ENCODE measurements at regions not wholly inside any gene's neighbourhood (a gene's known extent, or its start where the extent isn't known, plus 50 kb on each side); places are given as distances from the start of the nearest gene placed in this dataset.
A peak's percentile ranks its signal among the peaks of the same experiment; 100 is the strongest.

DNA sequence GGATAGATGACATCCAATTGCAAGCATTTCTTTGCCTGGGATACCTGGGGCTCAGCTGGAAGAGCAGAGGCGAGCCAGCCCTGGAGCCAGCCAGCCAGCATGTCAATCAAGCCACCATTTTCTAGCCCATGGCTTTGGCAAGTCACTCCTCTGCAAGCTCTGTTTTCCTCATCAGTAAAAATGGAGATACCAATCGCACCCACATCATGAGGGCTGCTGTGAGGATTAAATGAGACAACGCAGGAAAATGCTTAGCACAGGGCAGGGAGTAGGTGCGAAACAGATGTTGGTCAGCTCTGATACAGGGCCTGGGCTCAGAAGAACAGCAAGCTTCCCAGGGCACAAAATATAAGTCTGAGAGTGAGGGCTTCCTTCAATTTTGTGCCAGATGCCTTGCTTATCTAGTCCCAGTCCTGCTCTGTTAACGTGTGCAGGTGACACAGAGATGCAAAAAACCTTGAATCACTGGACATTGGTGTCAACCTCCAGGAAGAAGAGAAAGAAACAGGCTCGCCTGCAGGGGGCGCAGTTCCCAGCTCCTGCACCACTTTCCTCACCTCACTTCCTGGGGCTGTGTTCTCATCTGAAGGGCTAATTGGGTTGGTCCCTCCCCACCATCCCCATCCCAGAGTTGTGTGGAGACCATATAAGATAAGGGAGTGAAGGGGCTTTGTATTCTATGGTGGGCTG, 72.8 kb upstream of the CACUL1 start:
- TF ChIP-seq CTCF (optimal IDR thresholded peaks at IDR 0.05 in 1 of 3, IDR thresholded peaks at IDR 0.05 in 1 of 3, conservative IDR thresholded peaks at IDR 0.05 in 1 of 3; ENCODE audit: extremely low read depth in 1 of 3, insufficient read depth in 2 of 3, low read length in 3 of 3) (peak; percentile 33 to 42 (median 41)), EZH2 (IDR thresholded peaks at IDR 0.05; ENCODE audit: low read length) (no peak)

Measured in keratinocyte (primary cell).